ENCODE measurements at regions not wholly inside any gene's neighbourhood (a gene's known extent, or its start where the extent isn't known, plus 50 kb on each side); places are given as distances from the start of the nearest gene placed in this dataset.

GRCh38 chr12:127642208-127642607, 624.8 kb upstream of the TMEM132C start:
- no peak for DNase-seq

DNA sequence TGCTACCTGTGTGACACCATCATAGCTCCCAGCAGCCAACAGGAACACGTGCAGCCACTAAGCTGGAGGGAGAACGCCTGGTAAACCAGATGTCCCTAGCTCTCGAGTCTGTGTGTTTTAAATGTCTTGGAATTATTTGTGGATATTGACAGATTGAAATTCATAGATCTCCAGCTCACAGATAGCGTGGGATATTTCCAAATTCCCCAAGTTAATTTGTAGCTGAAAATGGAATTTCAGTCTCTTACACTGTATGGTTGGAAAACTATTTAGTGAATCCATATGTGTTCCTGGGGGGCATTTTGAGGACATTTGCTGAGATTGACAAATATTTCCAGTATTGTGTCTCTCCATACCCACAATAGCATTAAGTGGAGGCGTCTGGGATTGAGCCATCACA, 618.6 kb upstream of the TMEM132C start:
- DNase-seq, result no peak

GRCh38 chr12:127649961-127650360, 617.0 kb upstream of the TMEM132C start:
- no peak for DNase-seq

GRCh38 chr12:127650626-127651025, 616.3 kb upstream of the TMEM132C start:
- DNase-seq, result no peak

- no peak for DNase-seq
These were observed 614.7 kb upstream of the TMEM132C start for GRCh38 chr12:127652281-127652680.

GRCh38 chr12:127654383-127654985, 612.5 kb upstream of the TMEM132C start:
- DNase-seq, result no peak

- DNase-seq, result no peak
These were observed 611.3 kb upstream of the TMEM132C start for GRCh38 chr12:127655691-127656090.

GRCh38 chr12:127656266-127656665, 610.7 kb upstream of the TMEM132C start:
- DNase-seq, result no peak

DNA sequence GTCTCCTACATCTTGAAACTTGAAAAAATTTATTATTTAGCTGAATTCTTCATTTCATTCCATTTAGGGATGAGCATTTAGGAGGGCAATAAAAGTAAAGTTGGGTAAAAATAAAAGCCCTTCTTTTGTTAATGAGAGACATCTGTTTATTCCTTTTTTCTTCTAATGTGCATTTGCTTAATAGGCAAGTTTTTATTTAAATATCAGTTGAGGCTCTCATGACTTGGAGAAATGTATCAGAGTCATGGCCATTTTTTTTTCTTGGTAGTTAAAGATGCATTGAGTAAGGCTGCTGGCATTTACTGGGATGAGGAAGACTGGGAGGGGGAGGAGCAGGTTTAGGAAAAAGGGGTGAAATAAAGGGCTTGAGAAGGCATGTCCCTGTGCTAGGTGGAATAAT, 609.9 kb upstream of the TMEM132C start:
- DNase-seq, result no peak

DNA sequence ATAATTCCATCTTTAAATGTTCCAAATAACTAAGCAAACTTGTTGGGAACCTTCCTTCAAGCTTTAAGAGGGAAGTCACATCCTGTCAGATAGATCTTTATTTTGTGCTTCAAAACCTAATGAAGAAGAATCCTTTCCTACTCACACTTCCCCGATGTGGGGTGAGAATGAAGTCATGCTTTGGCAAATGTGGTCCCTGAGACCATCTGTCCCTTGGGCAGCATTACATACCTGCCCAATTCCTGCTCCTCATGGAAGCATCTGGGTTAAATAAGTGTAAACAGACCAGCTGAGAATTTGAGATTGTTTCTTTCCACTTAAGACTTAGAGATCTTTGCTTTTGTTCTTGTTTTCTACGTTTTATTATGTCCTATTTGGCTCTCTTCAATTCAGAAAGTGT, 606.0 kb upstream of the TMEM132C start:
- DNase-seq, result no peak

DNA sequence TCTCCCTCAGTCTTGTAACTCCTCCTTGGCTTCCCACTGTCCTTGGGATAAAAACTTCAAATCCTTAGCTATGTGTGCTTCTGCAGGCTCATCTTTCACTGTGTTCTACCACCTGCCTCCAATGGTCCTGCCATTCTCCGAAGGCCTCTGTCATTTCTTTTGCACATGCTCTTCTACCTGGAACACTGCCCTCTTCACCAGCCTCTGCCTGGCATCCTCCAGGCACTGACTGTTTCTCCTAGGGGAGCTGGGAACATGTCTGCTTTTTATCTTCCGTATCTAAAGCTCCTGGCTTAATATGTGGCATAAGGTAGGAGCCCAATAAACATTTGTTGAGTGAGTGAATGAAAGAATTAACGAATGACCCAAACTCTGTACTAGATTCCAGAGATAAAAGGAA, 603.3 kb upstream of the TMEM132C start:
- DNase-seq, result no peak

- DNase-seq, result no peak
These were observed 602.1 kb upstream of the TMEM132C start for GRCh38 chr12:127664901-127665300.

DNA sequence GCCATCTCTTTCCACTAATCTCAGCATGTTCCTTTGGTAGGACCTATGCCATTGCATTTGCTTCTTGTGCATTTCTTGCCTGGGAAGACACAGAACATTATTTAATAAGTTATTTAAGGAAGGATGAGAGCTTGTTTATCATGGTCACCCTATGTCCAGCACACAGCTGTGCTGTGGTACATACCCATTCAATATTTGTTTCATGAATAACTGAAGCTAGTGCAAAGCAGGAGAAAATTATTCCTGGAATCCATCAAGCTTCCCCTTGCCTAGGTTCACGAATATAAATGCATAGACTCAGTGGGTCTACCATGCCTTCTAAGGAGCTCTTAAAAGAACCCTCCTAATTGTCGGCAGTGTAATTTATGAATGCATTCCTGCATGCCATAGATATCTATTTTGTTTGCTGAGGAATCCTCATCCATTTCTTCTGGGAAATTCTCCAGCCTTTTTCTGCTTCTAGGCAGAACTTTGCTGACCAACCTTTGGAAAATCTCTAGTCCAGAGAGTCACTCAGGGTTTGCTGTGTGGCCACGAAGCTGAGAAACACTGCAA, 599.8 kb upstream of the TMEM132C start:
- DNase-seq, result no peak

DNA sequence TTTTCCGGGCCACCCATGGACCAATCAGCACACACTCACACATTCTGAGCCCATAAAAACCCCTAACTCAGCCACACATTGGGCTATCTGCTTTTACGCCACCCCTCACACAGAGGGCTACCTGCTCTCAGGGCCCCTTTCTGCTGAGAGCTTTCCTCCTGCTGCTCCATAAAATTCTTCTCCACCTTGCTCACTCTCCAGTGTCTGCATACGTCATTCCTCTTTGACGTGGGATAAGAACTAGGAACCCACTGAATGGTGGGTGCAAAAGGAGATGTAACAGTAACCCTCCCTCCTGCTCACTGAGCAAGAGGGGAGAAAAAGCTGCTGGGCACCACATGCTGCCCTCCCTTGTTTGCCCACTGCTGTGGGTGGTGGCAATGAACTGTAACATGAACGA, 596.7 kb upstream of the TMEM132C start:
- DNase-seq, result no peak

DNA sequence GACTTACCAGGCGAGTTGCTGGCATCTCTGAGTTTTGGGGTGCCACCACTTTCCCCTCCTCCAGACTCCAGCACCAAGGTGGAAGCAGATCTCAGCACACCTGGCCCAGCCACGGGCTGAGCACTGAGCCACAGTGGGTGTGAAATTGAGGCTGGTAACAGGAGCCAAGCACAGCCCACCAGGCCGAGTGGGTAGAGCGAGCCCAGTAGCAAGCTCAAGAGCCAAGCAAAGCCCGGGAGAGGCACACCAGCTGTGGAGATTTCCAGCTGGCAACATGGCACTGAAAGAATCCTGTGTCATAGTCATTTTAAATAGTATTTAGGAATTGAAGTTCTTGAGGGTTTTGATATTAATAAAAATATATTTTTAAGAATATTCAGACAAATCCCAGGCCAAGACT, 596.2 kb upstream of the TMEM132C start:
- DNase-seq, result no peak

GRCh38 chr12:127675936-127676335, 591.0 kb upstream of the TMEM132C start:
- DNase-seq, result no peak

- DNase-seq, result peak; percentile 25
These were observed 589.3 kb upstream of the TMEM132C start for GRCh38 chr12:127677537-127678131.

GRCh38 chr12:127678945-127679344, 588.0 kb upstream of the TMEM132C start:
- DNase-seq, result no peak

GRCh38 chr12:127680516-127680915, 586.5 kb upstream of the TMEM132C start:
- DNase-seq, result no peak

DNA sequence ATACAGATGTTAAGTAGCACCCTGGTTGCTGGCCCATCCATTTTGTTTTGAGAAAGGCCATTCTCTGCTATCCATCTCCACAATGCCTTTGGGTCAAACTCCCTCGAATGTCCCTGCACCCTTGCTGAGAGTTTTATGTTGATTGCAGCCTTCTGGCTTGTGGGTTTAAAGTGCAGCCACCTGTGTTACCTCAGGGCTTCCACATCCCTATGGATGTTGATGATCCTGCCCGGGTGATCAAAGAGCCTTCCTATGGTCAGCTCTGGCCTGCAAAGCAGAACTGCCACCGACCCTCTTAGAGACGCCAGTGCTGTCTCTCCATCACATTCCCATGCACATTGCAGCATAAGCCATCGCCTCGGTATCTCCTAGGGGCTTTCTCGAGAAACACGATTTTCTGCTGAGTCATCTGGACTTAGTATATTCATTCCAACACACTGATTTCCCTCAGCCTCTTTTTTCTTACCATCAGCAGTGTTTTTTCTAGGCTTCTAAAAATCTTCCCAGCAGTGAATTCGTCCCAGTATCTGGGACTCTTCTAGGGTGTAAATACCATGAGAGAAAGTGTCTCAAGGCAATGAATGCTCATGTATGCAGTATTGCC, 585.7 kb upstream of the TMEM132C start:
- no peak for DNase-seq

DNA sequence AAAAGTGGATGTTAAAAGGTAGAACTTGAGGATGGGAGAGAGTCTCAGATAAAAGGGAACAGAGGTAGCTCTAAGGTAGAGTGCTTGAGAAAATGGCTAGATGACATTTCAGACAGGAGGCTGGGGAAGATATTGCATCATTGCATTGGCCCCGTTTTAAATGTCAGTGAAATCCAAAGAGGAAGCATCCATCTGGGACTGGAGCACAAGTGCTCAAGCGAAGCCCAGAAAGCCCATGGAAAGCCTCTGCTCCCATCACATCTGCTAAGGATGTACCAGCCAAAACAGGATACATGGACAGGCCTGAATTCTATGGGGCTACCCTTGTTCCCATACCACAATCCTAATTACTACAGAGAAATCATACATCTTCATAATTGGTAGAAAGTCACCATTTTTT, 581.5 kb upstream of the TMEM132C start:
- no peak for DNase-seq

GRCh38 chr12:127685931-127686330, 581.0 kb upstream of the TMEM132C start:
- DNase-seq, result no peak

- DNase-seq, result no peak
These were observed 579.8 kb upstream of the TMEM132C start for GRCh38 chr12:127687181-127687580.

GRCh38 chr12:127688906-127689428, 578.0 kb upstream of the TMEM132C start:
- no peak for DNase-seq
